Prostate gland (tissue), 2 donors: ENCODE measurements at regions not wholly inside any gene's neighbourhood (a gene's known extent, or its start where the extent isn't known, plus 50 kb on each side); places are given as distances from the start of the nearest gene placed in this dataset.

Experiments
- DNase-seq: peaks from one replicate; pipeline ENCODE4 v3.0.0-alpha.2; 2019; ENCODE audit warnings: low spot score
- H3K27ac ChIP-seq, 2 donors: fragments of 200-600 bp; sonication (generic); 2 replicates each; pipeline ENCODE4 v1.5.1; 2017 to 2019
- H3K27me3 ChIP-seq: fragments of 200-600 bp; sonication (generic); replicated peaks from 2 replicates; pipeline ENCODE4 v1.5.1; 2019; ENCODE audit not compliant: insufficient read depth
- H3K36me3 ChIP-seq, 2 donors: fragments of 200-600 bp; sonication (generic); 1 replicate in 1 of 2; 2 replicates in 1 of 2; pipeline versions ENCODE4 v1.5.1 to v1.8.1; 2017 to 2019
- H3K4me1 ChIP-seq: fragments of 200-600 bp; sonication (generic); replicated peaks from 2 replicates; pipeline ENCODE4 v1.5.1; 2019
- H3K4me3 ChIP-seq, 2 donors: fragments of 200-600 bp; sonication (generic); 2 replicates each; pipeline ENCODE4 v1.5.1; 2017 to 2019
- H3K9me3 ChIP-seq: fragments of 200-600 bp; sonication (generic); 2 replicates; pipeline ENCODE4 v1.5.1; 2017
- POLR2A ChIP-seq: fragments of 450-650 bp; IDR thresholded peaks from one replicate; pipeline ENCODE4 v1.6.1; 2016; ENCODE audit warnings: antibody characterized with exemption, mild to moderate bottlenecking
- POLR2AphosphoS5 ChIP-seq: sonication (generic); formaldehyde crosslinking; IDR thresholded peaks from one replicate; pipeline ENCODE4 v1.6.1; 2017; ENCODE audit warnings: antibody characterized with exemption
- WGBS: methylation state at CpG from one replicate; pipeline ENCODE4 v1.1.5; 2018; 5-methylcytosine and 5-hydroxymethylcytosine counted together
- intact Hi-C: fragments of 100-400 bp; cut with DNase I; formaldehyde crosslinking; loops from one replicate; pipeline ENCODE4 v1.14.2; 2022
- TF ChIP-seq, protein P1 (sequence below), 4 experiments: fragments of 200-600 bp in 2 of 4; fragments of 450-650 bp in 2 of 4; sonication (generic) in 2 of 4; IDR thresholded peaks; 1 replicate in 3 of 4; 2 replicates in 1 of 4; pipeline ENCODE4 v1.5.1; 2016 to 2019; ENCODE audit warnings: antibody characterized with exemption in 4 of 4, mild to moderate bottlenecking in 2 of 4, moderate library complexity in 2 of 4

DNA sequence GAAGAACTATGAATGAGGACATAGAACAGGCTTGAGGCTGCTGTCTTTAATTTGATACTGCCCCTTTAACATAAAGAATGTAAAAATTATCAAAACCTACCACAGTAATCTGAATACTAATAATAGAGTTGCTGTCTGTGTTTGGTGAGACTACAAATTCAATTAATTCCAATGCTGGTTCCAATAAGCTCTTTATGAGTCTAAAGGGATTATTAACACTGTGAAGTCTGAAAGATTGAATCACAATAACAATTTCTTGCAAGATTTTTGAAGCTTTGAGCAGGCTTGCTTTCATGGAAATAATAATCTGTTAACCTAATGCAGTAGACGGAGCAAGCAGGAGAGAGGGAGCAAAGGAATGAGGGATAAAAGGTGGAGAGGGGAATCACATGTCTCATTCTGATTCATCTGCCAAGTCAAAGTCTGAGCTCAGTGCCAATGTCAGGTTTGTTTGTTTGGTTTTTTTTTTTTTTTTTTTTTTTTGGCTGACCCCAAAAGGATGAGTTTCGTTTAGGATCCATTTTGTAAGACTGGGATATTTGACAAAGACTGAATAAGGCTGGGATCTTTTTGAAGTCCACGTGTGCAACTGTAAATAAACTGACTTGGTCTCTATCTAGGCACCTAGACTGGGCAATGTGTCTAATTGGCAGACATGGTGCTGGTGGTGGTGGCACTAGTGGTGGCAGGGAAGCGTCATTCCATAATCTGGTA lies 211.6 kb downstream of the RNF144B start:
- TF ChIP-seq, protein P1, sequence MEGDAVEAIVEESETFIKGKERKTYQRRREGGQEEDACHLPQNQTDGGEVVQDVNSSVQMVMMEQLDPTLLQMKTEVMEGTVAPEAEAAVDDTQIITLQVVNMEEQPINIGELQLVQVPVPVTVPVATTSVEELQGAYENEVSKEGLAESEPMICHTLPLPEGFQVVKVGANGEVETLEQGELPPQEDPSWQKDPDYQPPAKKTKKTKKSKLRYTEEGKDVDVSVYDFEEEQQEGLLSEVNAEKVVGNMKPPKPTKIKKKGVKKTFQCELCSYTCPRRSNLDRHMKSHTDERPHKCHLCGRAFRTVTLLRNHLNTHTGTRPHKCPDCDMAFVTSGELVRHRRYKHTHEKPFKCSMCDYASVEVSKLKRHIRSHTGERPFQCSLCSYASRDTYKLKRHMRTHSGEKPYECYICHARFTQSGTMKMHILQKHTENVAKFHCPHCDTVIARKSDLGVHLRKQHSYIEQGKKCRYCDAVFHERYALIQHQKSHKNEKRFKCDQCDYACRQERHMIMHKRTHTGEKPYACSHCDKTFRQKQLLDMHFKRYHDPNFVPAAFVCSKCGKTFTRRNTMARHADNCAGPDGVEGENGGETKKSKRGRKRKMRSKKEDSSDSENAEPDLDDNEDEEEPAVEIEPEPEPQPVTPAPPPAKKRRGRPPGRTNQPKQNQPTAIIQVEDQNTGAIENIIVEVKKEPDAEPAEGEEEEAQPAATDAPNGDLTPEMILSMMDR (IDR thresholded peaks at IDR 0.05): no peak
- no peak for TF ChIP-seq POLR2A
- no peak for TF ChIP-seq POLR2AphosphoS5
- no peak overlapping the region for H3K27ac ChIP-seq
- H3K36me3 ChIP-seq: no peaks in the 10 kb centered on the region
- intact Hi-C loops: loop anchor here (10.0 kb wide), 1 partner anchor 1256 kb away; no protein-coding TSS in a partner anchor
- DNase-seq: no peak
- no peak overlapping the region for H3K4me3 ChIP-seq
- 50% methylated on average over 4 of the region's 4 CpGs for WGBS
- H3K9me3 ChIP-seq: no peaks in the 10 kb centered on the region
- H3K27me3 ChIP-seq: no peaks in the 10 kb centered on the region
- H3K4me1 ChIP-seq: no peaks in the 10 kb centered on the region

DNA sequence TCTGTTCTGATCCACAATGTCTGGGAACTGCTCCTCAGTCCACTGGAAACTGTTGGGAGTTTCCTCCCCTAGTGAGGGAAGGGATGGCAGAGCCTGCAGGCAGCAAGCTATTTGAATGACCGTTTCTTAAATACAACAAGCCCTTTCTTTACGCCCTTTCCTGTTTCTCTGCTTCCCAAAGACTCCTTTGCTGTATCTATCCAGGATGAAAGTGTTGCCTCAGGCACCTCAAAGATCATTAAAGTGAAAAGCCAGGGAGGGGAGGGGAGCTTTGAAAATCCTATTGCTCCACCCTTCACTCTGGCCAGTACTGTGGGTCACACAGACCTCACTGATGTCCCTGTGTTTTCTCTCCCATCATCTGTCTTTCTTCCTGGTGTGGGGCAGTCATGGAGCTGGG lies 213.1 kb downstream of the RNF144B start:
- intact Hi-C loops: no loop called here
- H3K36me3 ChIP-seq: no peaks in the 10 kb centered on the region
- H3K4me3 ChIP-seq: no peak overlapping the region
- no peaks in the 10 kb centered on the region for H3K9me3 ChIP-seq
- H3K27ac ChIP-seq: no peak overlapping the region
- no peak for DNase-seq
- 61% methylated on average over 2 of the region's 2 CpGs for WGBS
- no peaks in the 10 kb centered on the region for H3K4me1 ChIP-seq
- no peak for TF ChIP-seq POLR2A
- TF ChIP-seq POLR2AphosphoS5: no peak
- TF ChIP-seq, protein P1 (IDR thresholded peaks at IDR 0.05): no peak
- H3K27me3 ChIP-seq: no peaks in the 10 kb centered on the region

DNA sequence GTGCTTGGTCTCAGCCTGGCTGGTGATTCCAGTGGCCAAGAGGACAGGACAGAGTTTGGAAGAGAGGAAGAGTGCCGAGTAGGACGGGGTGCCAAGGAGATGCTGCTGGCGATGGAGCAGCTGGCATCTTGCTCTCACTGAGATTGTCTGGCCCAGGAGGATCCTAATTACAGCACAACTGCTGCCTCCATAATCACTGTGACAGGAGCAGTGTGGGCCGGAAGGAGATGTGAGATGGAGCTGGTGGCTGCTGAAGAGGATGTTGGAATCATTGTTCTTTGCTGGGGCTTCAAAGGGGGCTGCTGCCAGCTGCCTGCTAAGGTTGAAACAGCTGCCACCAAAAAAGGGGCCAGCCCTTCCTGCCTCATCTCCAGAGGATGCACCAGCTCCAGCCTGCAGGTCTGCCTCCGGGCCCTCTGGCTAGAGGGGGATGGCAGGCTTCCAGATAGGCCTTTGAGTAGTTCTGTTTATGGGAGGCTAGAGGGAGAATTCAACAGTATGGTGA lies 214.4 kb downstream of the RNF144B start:
- no peaks in the 10 kb centered on the region for H3K36me3 ChIP-seq
- H3K27me3 ChIP-seq: no peaks in the 10 kb centered on the region
- H3K9me3 ChIP-seq: no peaks in the 10 kb centered on the region
- no peak for DNase-seq
- intact Hi-C loops: no loop called here
- WGBS: 77% methylated on average over 5 of the region's 5 CpGs
- H3K27ac ChIP-seq: no peak overlapping the region
- no peaks in the 10 kb centered on the region for H3K4me1 ChIP-seq
- no peak overlapping the region for H3K4me3 ChIP-seq
- TF ChIP-seq POLR2A (no peak), POLR2AphosphoS5 (no peak)
- TF ChIP-seq, protein P1 (IDR thresholded peaks at IDR 0.05): no peak

DNA sequence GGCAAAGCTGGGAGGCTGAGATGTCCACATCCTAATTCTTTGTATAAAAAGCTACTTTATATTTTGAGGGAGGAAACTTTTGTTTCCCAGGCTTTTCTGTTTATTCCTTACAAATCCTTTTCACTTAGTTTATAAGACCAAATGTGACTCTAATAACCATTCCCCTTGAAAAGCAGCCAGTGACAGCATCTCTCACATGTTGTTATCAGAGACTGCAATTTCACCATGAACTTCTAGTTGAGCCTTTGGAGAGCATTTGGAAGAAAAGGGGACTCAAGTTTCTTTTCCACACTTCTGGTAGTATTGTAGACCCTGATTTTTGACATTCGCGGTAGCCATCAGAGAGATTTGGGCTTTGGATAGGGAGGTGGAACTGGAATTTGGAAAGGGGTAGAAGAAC lies 215.8 kb downstream of the RNF144B start:
- Histone ChIP-seq H3K36me3 (no peaks in the 10 kb centered on the region), H3K27me3 (no peaks in the 10 kb centered on the region), H3K9me3 (no peaks in the 10 kb centered on the region), H3K4me1 (no peaks in the 10 kb centered on the region), H3K27ac (no peak overlapping the region), H3K4me3 (no peak overlapping the region)
- no peak for DNase-seq
- WGBS: 92% methylated on average over 2 of the region's 2 CpGs
- TF ChIP-seq POLR2A (no peak), POLR2AphosphoS5 (no peak)
- TF ChIP-seq, protein P1 (IDR thresholded peaks at IDR 0.05): no peak
- intact Hi-C loops: no loop called here

DNA sequence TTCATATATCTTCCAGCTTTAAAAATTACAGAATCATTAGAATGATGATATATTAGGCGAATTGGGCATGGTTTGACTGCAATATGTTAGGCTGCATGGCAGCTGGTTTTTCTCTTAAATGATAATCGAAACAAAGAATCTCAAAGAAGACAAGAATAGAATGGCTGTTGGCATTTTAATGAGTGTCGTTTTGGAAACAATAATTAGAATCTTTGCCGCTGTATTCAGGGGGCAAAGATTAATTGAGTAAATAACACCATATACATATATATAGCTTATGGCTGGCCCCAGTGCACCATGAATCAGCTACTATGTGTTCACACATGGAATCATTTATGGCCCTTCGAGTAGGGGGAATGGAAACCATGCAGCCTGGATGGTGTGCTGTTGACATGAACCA lies 216.2 kb downstream of the RNF144B start:
- TF ChIP-seq POLR2A: no peak
- no peak for DNase-seq
- H3K4me3 ChIP-seq: no peak overlapping the region
- no peaks in the 10 kb centered on the region for H3K27me3 ChIP-seq
- intact Hi-C loops: no loop called here
- WGBS: 82% methylated on average over 5 of the region's 5 CpGs
- H3K4me1 ChIP-seq: no peaks in the 10 kb centered on the region
- no peaks in the 10 kb centered on the region for H3K9me3 ChIP-seq
- no peak overlapping the region for H3K27ac ChIP-seq
- no peaks in the 10 kb centered on the region for H3K36me3 ChIP-seq
